H1 (cell line): ENCODE measurements at regions not wholly inside any gene's neighbourhood (a gene's known extent, or its start where the extent isn't known, plus 50 kb on each side); places are given as distances from the start of the nearest gene placed in this dataset.
A peak's percentile ranks its signal among the peaks of the same experiment; 100 is the strongest.

Source experiments
- CTCF ChIA-PET: fragments of 300-600 bp; sonication (Branson Sonifier 250); formaldehyde crosslinking; loops from one replicate; lab custom pipeline; 2021; ENCODE audit not compliant: partially characterized antibody; lab: Charles Lee
- POLR2A ChIA-PET: fragments of 300-600 bp; sonication (Branson Sonifier 250); formaldehyde crosslinking; loops from one replicate; lab custom pipeline; 2021; ENCODE audit warnings: inconsistent platforms; ENCODE audit not compliant: partially characterized antibody; lab: Charles Lee
- DNase-seq, 2 experiments: peaks; one replicate each; pipeline versions ENCODE4 v3.0.0 to v3.0.0-alpha.2; 2010 to 2022; ENCODE audit warnings: low spot score in 2 of 2, low read depth in 1 of 2, mixed read lengths in 1 of 2
- FAIRE-seq: peaks from 2 replicates; lab custom pipeline; 2011; peaks lifted over from hg19 to GRCh38; lab: Jason Lieb, UNC
- H2AFZ ChIP-seq: 2 replicates; pipeline ENCODE4 v1.8.1; 2012; ENCODE audit warnings: low read length, inconsistent platforms
- H2AK5ac ChIP-seq: 2 replicates; pipeline ENCODE4 v1.6.1; 2013; ENCODE audit warnings: low read depth, low read length
- H2BK120ac ChIP-seq: replicated peaks from 2 replicates; pipeline ENCODE3; 2013; ENCODE audit warnings: low read depth, low read length, inconsistent platforms
- H2BK12ac ChIP-seq: 2 replicates; pipeline ENCODE4 v1.6.1; 2013; ENCODE audit warnings: low read depth, low read length
- H2BK15ac ChIP-seq: 2 replicates; pipeline ENCODE4 v1.6.1; 2013; ENCODE audit warnings: low read length
- H2BK20ac ChIP-seq: 2 replicates; pipeline ENCODE4 v1.6.1; 2013; ENCODE audit warnings: low read length
- H2BK5ac ChIP-seq: 2 replicates; pipeline ENCODE4 v1.6.1; 2013; ENCODE audit warnings: low read depth, low read length
- H3K14ac ChIP-seq: 2 replicates; pipeline ENCODE4 v1.6.1; 2013; ENCODE audit warnings: inconsistent platforms; ENCODE audit not compliant: insufficient read length
- H3K18ac ChIP-seq: 2 replicates; pipeline ENCODE4 v1.6.1; 2013; ENCODE audit warnings: low read length; ENCODE audit errors: extremely low read depth
- H3K23ac ChIP-seq: 2 replicates; pipeline ENCODE4 v1.6.1; 2013; ENCODE audit warnings: inconsistent platforms; ENCODE audit not compliant: insufficient read length
- H3K23me2 ChIP-seq: 2 replicates; pipeline ENCODE4 v1.6.1; 2013; ENCODE audit warnings: low read depth, low read length
- H3K27ac ChIP-seq: 2 replicates; pipeline ENCODE4 v1.6.1; 2011; ENCODE audit warnings: low read depth, low read length, inconsistent platforms
- H3K27me3 ChIP-seq, 4 experiments: replicated peaks in 1 of 4; 1 replicate in 1 of 4; 2 replicates in 3 of 4; pipeline versions ENCODE4 v1.6.1 to v1.8.1; 2011 to 2013; ENCODE audit warnings: low read length in 3 of 4, mild to moderate bottlenecking in 3 of 4, inconsistent platforms in 2 of 4, mixed read lengths in 2 of 4, moderate library complexity in 1 of 4; ENCODE audit not compliant: control insufficient read depth in 3 of 4, insufficient read depth in 3 of 4; ENCODE audit errors: extremely low read depth in 1 of 4
- H3K36me3 ChIP-seq, 4 experiments: 2 replicates each; pipeline versions ENCODE4 v1.6.1 to v1.8.1; 2011 to 2013; ENCODE audit warnings: mild to moderate bottlenecking in 4 of 4, low read length in 3 of 4, moderate library complexity in 2 of 4, control low read depth in 1 of 4, inconsistent platforms in 1 of 4; ENCODE audit not compliant: insufficient read depth in 4 of 4, control insufficient read depth in 2 of 4
- H3K4ac ChIP-seq: replicated peaks from 2 replicates; pipeline ENCODE3; 2013; ENCODE audit warnings: low read length, low read depth, mixed read lengths, inconsistent platforms; ENCODE audit not compliant: insufficient read length
- H3K4me1 ChIP-seq, 4 experiments: replicated peaks in 1 of 4; 1 replicate in 1 of 4; 2 replicates in 3 of 4; pipeline versions ENCODE4 v1.6.1 to v1.8.1; 2011 to 2013; ENCODE audit warnings: low read length in 3 of 4, inconsistent platforms in 2 of 4, mixed read lengths in 1 of 4; ENCODE audit not compliant: insufficient read depth in 4 of 4, control insufficient read depth in 3 of 4
- H3K4me2 ChIP-seq, 2 experiments: 2 replicates each; pipeline versions ENCODE4 v1.6.1 to v1.8.1; 2011 to 2013; ENCODE audit warnings: low read depth in 2 of 2, low read length in 2 of 2, control low read depth in 1 of 2, inconsistent platforms in 1 of 2, mild to moderate bottlenecking in 1 of 2; ENCODE audit not compliant: insufficient read depth in 1 of 2
- H3K4me3 ChIP-seq, 4 experiments: fragments of 200-600, 300-600 bp in 1 of 4; sonication (generic), shearing (Covaris generic), sonication (Bioruptor Twin) in 1 of 4; 2 replicates each; pipeline versions ENCODE4 v1.5.1 to v1.8.1; 2011 to 2016; ENCODE audit warnings: low read length in 4 of 4, low read depth in 3 of 4, control low read depth in 2 of 4, inconsistent platforms in 2 of 4, mild to moderate bottlenecking in 2 of 4, mixed read lengths in 1 of 4, moderate library complexity in 1 of 4; ENCODE audit not compliant: insufficient read depth in 2 of 4; ENCODE audit errors: extremely low read depth in 1 of 4
- H3K56ac ChIP-seq: replicated peaks from 2 replicates; pipeline ENCODE3; 2013; ENCODE audit warnings: low read depth, mild to moderate bottlenecking, mixed read lengths, low read length, inconsistent platforms; ENCODE audit not compliant: insufficient read length
- H3K79me1 ChIP-seq: 2 replicates; pipeline ENCODE4 v1.6.1; 2013; ENCODE audit warnings: low read depth, low read length, control low read depth
- H3K79me2 ChIP-seq, 2 experiments: 2 replicates each; pipeline versions ENCODE4 v1.6.1 to v1.8.1; 2012 to 2013; ENCODE audit warnings: low read length in 2 of 2, mild to moderate bottlenecking in 2 of 2, inconsistent platforms in 1 of 2; ENCODE audit not compliant: insufficient read depth in 2 of 2, control insufficient read depth in 1 of 2
- H3K9ac ChIP-seq, 4 experiments: replicated peaks in 1 of 4; 1 replicate in 1 of 4; 2 replicates in 3 of 4; pipeline versions ENCODE4 v1.6.1 to v1.8.1; 2011 to 2013; ENCODE audit warnings: low read depth in 3 of 4, low read length in 3 of 4, control low read depth in 2 of 4, mild to moderate bottlenecking in 2 of 4, moderate library complexity in 2 of 4, inconsistent platforms in 1 of 4; ENCODE audit errors: extremely low read depth in 1 of 4
- H3K9me3 ChIP-seq, 2 experiments: 2 replicates each; pipeline versions ENCODE4 v1.6.1 to v1.8.1; 2012 to 2013; ENCODE audit warnings: mild to moderate bottlenecking in 2 of 2, moderate library complexity in 2 of 2, control low read depth in 1 of 2, inconsistent platforms in 1 of 2, low read depth in 1 of 2, low read length in 1 of 2, mixed read lengths in 1 of 2; ENCODE audit not compliant: insufficient read depth in 2 of 2
- H4K20me1 ChIP-seq, 2 experiments: replicated peaks in 1 of 2; 2 replicates each; pipeline versions ENCODE3 to v1.8.1; 2011 to 2013; ENCODE audit warnings: inconsistent platforms in 2 of 2, low read length in 2 of 2, mild to moderate bottlenecking in 1 of 2; ENCODE audit not compliant: insufficient read depth in 2 of 2, control insufficient read depth in 1 of 2
- H4K5ac ChIP-seq: 2 replicates; pipeline ENCODE4 v1.6.1; 2013; ENCODE audit warnings: low read length, low read depth, mixed read lengths, inconsistent platforms; ENCODE audit not compliant: insufficient read length
- H4K8ac ChIP-seq: 2 replicates; pipeline ENCODE4 v1.8.0; 2013; ENCODE audit warnings: mild to moderate bottlenecking, moderate library complexity, low read length, inconsistent platforms; ENCODE audit not compliant: insufficient read depth; ENCODE audit errors: extremely low read depth
- H4K91ac ChIP-seq: replicated peaks from 2 replicates; pipeline ENCODE3; 2013; ENCODE audit warnings: low read length, mixed read lengths, inconsistent platforms; ENCODE audit not compliant: insufficient read length
- ASH2L ChIP-seq: fragments of 200-600, 300-600 bp; sonication (generic); IDR thresholded peaks from one replicate; pipeline ENCODE4 v1.7.1; 2017; ENCODE audit warnings: low read length
- CBX5 ChIP-seq: fragments of 300-800, 300-1000 bp; sonication (generic); IDR thresholded peaks from 2 replicates; pipeline ENCODE4 v1.7.1; 2016; ENCODE audit warnings: antibody characterized with exemption, low read length, low read depth
- CBX8 ChIP-seq: fragments of 300-800, 300-1000 bp; sonication (generic); IDR thresholded peaks from 2 replicates; pipeline ENCODE4 v1.7.1; 2016; ENCODE audit warnings: low read depth, low read length, borderline replicate concordance
- EZH2 ChIP-seq: fragments of 200-600 bp; sonication (generic); IDR thresholded peaks from 2 replicates; pipeline ENCODE4 v1.7.1; 2012; ENCODE audit warnings: low read depth, mild to moderate bottlenecking, moderate library complexity, low read length, inconsistent platforms; ENCODE audit not compliant: severe bottlenecking
- GABPA ChIP-seq: IDR thresholded peaks from 2 replicates; pipeline ENCODE4 v1.6.1; 2011; ENCODE audit warnings: mild to moderate bottlenecking, low read length, moderate library complexity, borderline replicate concordance; ENCODE audit not compliant: insufficient read depth
- PHF8 ChIP-seq: fragments of 200-600 bp; sonication (generic); conservative IDR thresholded peaks from 2 replicates; pipeline ENCODE4 v1.7.1; 2012; ENCODE audit warnings: low read depth, mild to moderate bottlenecking, inconsistent platforms, low read length, moderate library complexity
- RBBP5 ChIP-seq: IDR thresholded peaks from 2 replicates; pipeline ENCODE4 v1.7.1; 2012; ENCODE audit warnings: low read depth, mild to moderate bottlenecking, inconsistent platforms, low read length, moderate library complexity, borderline replicate concordance
- RXRA ChIP-seq: IDR thresholded peaks from 2 replicates; pipeline ENCODE4 v1.6.1; 2011; ENCODE audit warnings: low read depth, mild to moderate bottlenecking, low read length, moderate library complexity; ENCODE audit not compliant: insufficient read depth
- SAP30 ChIP-seq: fragments of 300-600 bp; sonication (generic); IDR thresholded peaks from 2 replicates; pipeline ENCODE4 v1.7.1; 2012; ENCODE audit warnings: low read length, moderate library complexity, mild to moderate bottlenecking, inconsistent platforms; ENCODE audit not compliant: insufficient read depth, insufficient replicate concordance
- SP2 ChIP-seq: IDR thresholded peaks from 2 replicates; pipeline ENCODE4 v1.6.1; 2012; ENCODE audit warnings: mild to moderate bottlenecking, low read length, inconsistent platforms
- SP4 ChIP-seq: IDR thresholded peaks from 2 replicates; pipeline ENCODE4 v1.6.1; 2012; ENCODE audit warnings: low read length, inconsistent platforms
- SRF ChIP-seq: IDR thresholded peaks from 2 replicates; pipeline ENCODE4 v1.6.1; 2011; ENCODE audit warnings: mild to moderate bottlenecking, low read depth, low read length, moderate library complexity
- TAF1 ChIP-seq: IDR thresholded peaks from 2 replicates; pipeline ENCODE4 v1.6.1; 2011; ENCODE audit warnings: mild to moderate bottlenecking, low read depth, low read length
- WGBS, 2 experiments: shearing (Covaris generic) in 1 of 2; methylation state at CpG; one replicate each; pipeline versions ENCODE4 v1.1.6 to v1.1.7; 2013 to 2015; ENCODE audit warnings: low lambda C conversion rate in 2 of 2, mixed read lengths in 2 of 2, inconsistent platforms in 1 of 2, low coverage in 1 of 2, missing lambda C conversion rate in 1 of 2; ENCODE audit not compliant: insufficient replicate concordance in 2 of 2, insufficient coverage in 1 of 2, insufficient read length in 1 of 2; ENCODE audit errors: extremely low coverage in 1 of 2, missing lambda C conversion rate in 1 of 2; 5-methylcytosine and 5-hydroxymethylcytosine counted together

GRCh38 chr7:131633342-131633843 lies 77.0 kb upstream of the PODXL start:
- Histone ChIP-seq H3K79me1 (no peaks in the 10 kb centered on the region), H3K27ac (no peak overlapping the region)
- FAIRE-seq = no peak

More at GRCh38 chr7:131633342-131633843, 77.0 kb upstream of the PODXL start:
- no peak overlapping the region; the same call in 1 of the 2 replicates for H3K18ac ChIP-seq
- no peaks in the 10 kb centered on the region for H3K36me3 ChIP-seq
- TF ChIP-seq SAP30 (no peak), EZH2 (no peak), SRF (no peak), ASH2L (no peak), RXRA (no peak), PHF8 (no peak), CBX5 (no peak), CBX8 (no peak), SP4 (no peak), TAF1 (no peak), SP2 (no peak), GABPA (no peak), RBBP5 (no peak)
- TF ChIP-seq, all 59 proteins: peak for 0
- Histone ChIP-seq H2BK15ac (peak overlapping the region; percentile 50; the same call in 1 of the 2 replicates), H2BK20ac (no peak overlapping the region; the same call in 1 of the 2 replicates), H3K23me2 (no peaks in the 10 kb centered on the region), H3K9me3 (no peaks in the 10 kb centered on the region), H3K4me3 (no peak overlapping the region), H4K91ac (no peak overlapping the region), H4K8ac (no peak overlapping the region), H2BK5ac (no peak overlapping the region), H2AK5ac (no peak overlapping the region), H4K20me1 (no peaks in the 10 kb centered on the region), H2BK120ac (no peak overlapping the region), H2AFZ (no peak overlapping the region), H3K56ac (no peak overlapping the region), H3K27me3 (peaks cover 0 to 3% (median 0%) of the 10 kb centered on the region in 4 experiments; a peak in 1 of 7 replicates), H4K5ac (no peak overlapping the region), H3K23ac (no peak overlapping the region), H2BK12ac (peak overlapping the region; percentile 75; the same call in 1 of the 2 replicates), H3K4ac (no peak overlapping the region), H3K4me1 (peaks cover 0 to 18% (median 5%) of the 10 kb centered on the region in 4 experiments; a peak in 3 of 7 replicates), H3K9ac (no peak overlapping the region), H3K4me2 (no peak overlapping the region), H3K14ac (no peak overlapping the region), H3K79me2 (no peaks in the 10 kb centered on the region)
- no peak for DNase-seq
- POLR2A ChIA-PET = interaction anchor here (0.6 to 1.5 kb wide), 2 partner anchors 28 to 313 kb away, joined by 3 to 6 read pairs; no protein-coding TSS in a partner anchor
- 86% methylated on average over 7 of the region's 7 CpGs; no CpG with 5 or more reads in 1 of the 2 experiments for WGBS, 2 experiments
- CTCF ChIA-PET = interaction anchor here (0.6 to 2.0 kb wide), 4 partner anchors 10 to 135 kb away, joined by 3 to 7 read pairs (median 3); no protein-coding TSS in a partner anchor
